SK-N-SH treated with all-trans-retinoic acid at 6 μM for 48 hours (cell line): ENCODE measurements at regions not wholly inside any gene's neighbourhood (a gene's known extent, or its start where the extent isn't known, plus 50 kb on each side); places are given as distances from the start of the nearest gene placed in this dataset.

Experiments
- ATAC-seq: fragments of 200-7000 bp; cut with Tn5 transposase; 3 replicates; pipeline ENCODE4 v1.9.1; 2020; ENCODE audit warnings: mild to moderate bottlenecking, moderate library complexity
- ARNTL ChIP-seq: fragments of 450-650 bp; formaldehyde crosslinking; IDR thresholded peaks from 2 replicates; pipeline ENCODE4 v1.5.0; 2020; ENCODE audit warnings: low read depth, mild to moderate bottlenecking, moderate library complexity, borderline replicate concordance
- BACH2 ChIP-seq: fragments of 250-450 bp; sonication (Bioruptor Pico); IDR thresholded peaks from 2 replicates; pipeline ENCODE4 v1.9.0; 2021; ENCODE audit warnings: mild to moderate bottlenecking, borderline replicate concordance
- CREB5 ChIP-seq: fragments of 250-450 bp; sonication (Bioruptor Pico); IDR thresholded peaks from 2 replicates; pipeline ENCODE4 v1.5.1; 2020; ENCODE audit warnings: low read depth, mild to moderate bottlenecking, moderate library complexity
- CSDC2 ChIP-seq: fragments of 250-450 bp; sonication (Bioruptor Pico); IDR thresholded peaks from 2 replicates; pipeline ENCODE4 v1.5.0; 2020; ENCODE audit warnings: mild to moderate bottlenecking, moderate library complexity
- ESRRG ChIP-seq: fragments of 250-450 bp; sonication (Bioruptor Pico); IDR thresholded peaks from 2 replicates; pipeline ENCODE4 v1.6.1; 2021; ENCODE audit warnings: mild to moderate bottlenecking
- GLIS3 ChIP-seq: fragments of 250-450 bp; sonication (Bioruptor Pico); IDR thresholded peaks from 2 replicates; pipeline ENCODE4 v1.5.0; 2020; ENCODE audit warnings: mild to moderate bottlenecking, moderate library complexity
- ISL1 ChIP-seq: fragments of 250-450 bp; sonication (Bioruptor Pico); IDR thresholded peaks from 2 replicates; pipeline ENCODE4 v2.1.2; 2022; ENCODE audit warnings: mild to moderate bottlenecking, moderate library complexity
- OSR1 ChIP-seq: fragments of 250-450 bp; sonication (Bioruptor Pico); IDR thresholded peaks from 2 replicates; pipeline ENCODE4 v1.8.0; 2022; ENCODE audit warnings: moderate library complexity, mild to moderate bottlenecking, inconsistent platforms
- PATZ1 ChIP-seq: fragments of 250-450 bp; sonication (Bioruptor Pico); IDR thresholded peaks from 2 replicates; pipeline ENCODE4 v1.8.0; 2020; ENCODE audit warnings: mild to moderate bottlenecking, moderate library complexity, borderline replicate concordance
- PPARA ChIP-seq: fragments of 250-450 bp; sonication (Bioruptor Pico); IDR thresholded peaks from 2 replicates; pipeline ENCODE4 v1.5.0; 2020; ENCODE audit warnings: mild to moderate bottlenecking, borderline replicate concordance
- RARB ChIP-seq: fragments of 250-450 bp; sonication (Bioruptor Pico); IDR thresholded peaks from 2 replicates; pipeline ENCODE4 v1.8.0; 2021; ENCODE audit warnings: mild to moderate bottlenecking, moderate library complexity
- SNAI2 ChIP-seq: fragments of 250-450 bp; sonication (Bioruptor Pico); IDR thresholded peaks from 2 replicates; pipeline ENCODE4 v1.5.0; 2020; ENCODE audit warnings: mild to moderate bottlenecking, moderate library complexity
- TCF4 ChIP-seq: fragments of 250-450 bp; sonication (Bioruptor Pico); IDR thresholded peaks from 2 replicates; pipeline ENCODE4 v1.8.0; 2021; ENCODE audit warnings: mild to moderate bottlenecking, moderate library complexity, borderline replicate concordance
- TOX ChIP-seq: fragments of 250-450 bp; sonication (Bioruptor Pico); IDR thresholded peaks from 2 replicates; pipeline ENCODE4 v1.8.0; 2021; ENCODE audit warnings: mild to moderate bottlenecking, moderate library complexity, borderline replicate concordance
- ZC3H10 ChIP-seq: fragments of 250-450 bp; sonication (Bioruptor Pico); IDR thresholded peaks from 2 replicates; pipeline ENCODE4 v1.5.1; 2021; ENCODE audit warnings: mild to moderate bottlenecking, moderate library complexity
- ZFP3 ChIP-seq: fragments of 250-450 bp; sonication (Bioruptor Pico); IDR thresholded peaks from 2 replicates; pipeline ENCODE4 v1.5.0; 2020; ENCODE audit warnings: mild to moderate bottlenecking, moderate library complexity
- ZFP30 ChIP-seq: fragments of 450-650 bp; formaldehyde crosslinking; IDR thresholded peaks from 2 replicates; pipeline ENCODE4 v1.5.0; 2022; ENCODE audit warnings: mild to moderate bottlenecking, moderate library complexity
- ZNF70 ChIP-seq: fragments of 450-650 bp; formaldehyde crosslinking; IDR thresholded peaks from 2 replicates; pipeline ENCODE4 v1.5.0; 2020; ENCODE audit warnings: mild to moderate bottlenecking, moderate library complexity
- ZNF8 ChIP-seq: fragments of 450-650 bp; formaldehyde crosslinking; IDR thresholded peaks from 2 replicates; pipeline ENCODE4 v1.5.0; 2020; ENCODE audit warnings: mild to moderate bottlenecking, moderate library complexity
- TF ChIP-seq, protein P1 (sequence below): fragments of 250-450 bp; sonication (Bioruptor Pico); IDR thresholded peaks from 2 replicates; pipeline ENCODE4 v1.5.0; 2020; ENCODE audit warnings: mild to moderate bottlenecking, moderate library complexity
- TF ChIP-seq, protein P2 (sequence below): fragments of 250-450 bp; sonication (Bioruptor Pico); IDR thresholded peaks from 2 replicates; pipeline ENCODE4 v1.8.0; 2021; ENCODE audit warnings: low read depth, mild to moderate bottlenecking, moderate library complexity, borderline replicate concordance
- TF ChIP-seq, protein P3 (sequence below): fragments of 250-450 bp; sonication (Bioruptor Pico); IDR thresholded peaks from 2 replicates; pipeline ENCODE4 v1.5.1; 2021; ENCODE audit warnings: mild to moderate bottlenecking, moderate library complexity

DNA sequence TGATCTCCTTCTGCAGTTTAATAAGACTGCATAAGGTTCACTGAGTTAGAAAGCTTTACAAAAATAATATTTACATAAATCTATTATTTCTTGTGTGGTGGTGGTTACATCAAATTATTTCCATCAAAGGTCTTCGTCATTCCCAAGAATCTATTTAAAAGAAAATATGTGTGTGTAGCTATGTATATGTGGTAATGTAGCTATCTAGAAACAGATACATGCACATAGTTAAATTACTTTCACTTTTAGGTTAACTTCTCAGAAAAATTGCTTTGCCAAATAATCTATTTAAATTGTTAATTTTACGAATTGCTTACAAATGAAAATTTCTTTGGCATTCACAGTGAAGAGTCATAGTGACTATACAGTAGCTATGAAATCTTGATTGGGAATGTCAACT lies 633.2 kb downstream of the DMRTA1 start:
- TF ChIP-seq, protein P1, sequence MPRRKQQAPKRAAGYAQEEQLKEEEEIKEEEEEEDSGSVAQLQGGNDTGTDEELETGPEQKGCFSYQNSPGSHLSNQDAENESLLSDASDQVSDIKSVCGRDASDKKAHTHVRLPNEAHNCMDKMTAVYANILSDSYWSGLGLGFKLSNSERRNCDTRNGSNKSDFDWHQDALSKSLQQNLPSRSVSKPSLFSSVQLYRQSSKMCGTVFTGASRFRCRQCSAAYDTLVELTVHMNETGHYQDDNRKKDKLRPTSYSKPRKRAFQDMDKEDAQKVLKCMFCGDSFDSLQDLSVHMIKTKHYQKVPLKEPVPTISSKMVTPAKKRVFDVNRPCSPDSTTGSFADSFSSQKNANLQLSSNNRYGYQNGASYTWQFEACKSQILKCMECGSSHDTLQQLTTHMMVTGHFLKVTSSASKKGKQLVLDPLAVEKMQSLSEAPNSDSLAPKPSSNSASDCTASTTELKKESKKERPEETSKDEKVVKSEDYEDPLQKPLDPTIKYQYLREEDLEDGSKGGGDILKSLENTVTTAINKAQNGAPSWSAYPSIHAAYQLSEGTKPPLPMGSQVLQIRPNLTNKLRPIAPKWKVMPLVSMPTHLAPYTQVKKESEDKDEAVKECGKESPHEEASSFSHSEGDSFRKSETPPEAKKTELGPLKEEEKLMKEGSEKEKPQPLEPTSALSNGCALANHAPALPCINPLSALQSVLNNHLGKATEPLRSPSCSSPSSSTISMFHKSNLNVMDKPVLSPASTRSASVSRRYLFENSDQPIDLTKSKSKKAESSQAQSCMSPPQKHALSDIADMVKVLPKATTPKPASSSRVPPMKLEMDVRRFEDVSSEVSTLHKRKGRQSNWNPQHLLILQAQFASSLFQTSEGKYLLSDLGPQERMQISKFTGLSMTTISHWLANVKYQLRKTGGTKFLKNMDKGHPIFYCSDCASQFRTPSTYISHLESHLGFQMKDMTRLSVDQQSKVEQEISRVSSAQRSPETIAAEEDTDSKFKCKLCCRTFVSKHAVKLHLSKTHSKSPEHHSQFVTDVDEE (CRISPR knock-in tag): no peak
- TF ChIP-seq, protein P2, sequence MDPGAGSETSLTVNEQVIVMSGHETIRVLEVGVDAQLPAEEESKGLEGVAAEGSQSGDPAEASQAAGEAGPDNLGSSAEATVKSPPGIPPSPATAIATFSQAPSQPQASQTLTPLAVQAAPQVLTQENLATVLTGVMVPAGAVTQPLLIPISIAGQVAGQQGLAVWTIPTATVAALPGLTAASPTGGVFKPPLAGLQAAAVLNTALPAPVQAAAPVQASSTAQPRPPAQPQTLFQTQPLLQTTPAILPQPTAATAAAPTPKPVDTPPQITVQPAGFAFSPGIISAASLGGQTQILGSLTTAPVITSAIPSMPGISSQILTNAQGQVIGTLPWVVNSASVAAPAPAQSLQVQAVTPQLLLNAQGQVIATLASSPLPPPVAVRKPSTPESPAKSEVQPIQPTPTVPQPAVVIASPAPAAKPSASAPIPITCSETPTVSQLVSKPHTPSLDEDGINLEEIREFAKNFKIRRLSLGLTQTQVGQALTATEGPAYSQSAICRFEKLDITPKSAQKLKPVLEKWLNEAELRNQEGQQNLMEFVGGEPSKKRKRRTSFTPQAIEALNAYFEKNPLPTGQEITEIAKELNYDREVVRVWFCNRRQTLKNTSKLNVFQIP: no peak
- TF ChIP-seq RARB (CRISPR knock-in tag) (no peak), OSR1 (CRISPR knock-in tag) (no peak), CREB5 (CRISPR knock-in tag) (no peak), ISL1 (CRISPR knock-in tag) (no peak), TOX (CRISPR knock-in tag) (no peak), BACH2 (CRISPR knock-in tag) (no peak), ZFP30 (no peak), ZFP3 (CRISPR knock-in tag) (no peak), GLIS3 (CRISPR knock-in tag) (no peak), SNAI2 (no peak), PATZ1 (CRISPR knock-in tag) (no peak), CSDC2 (CRISPR knock-in tag) (no peak)
- TF ChIP-seq, protein P3, sequence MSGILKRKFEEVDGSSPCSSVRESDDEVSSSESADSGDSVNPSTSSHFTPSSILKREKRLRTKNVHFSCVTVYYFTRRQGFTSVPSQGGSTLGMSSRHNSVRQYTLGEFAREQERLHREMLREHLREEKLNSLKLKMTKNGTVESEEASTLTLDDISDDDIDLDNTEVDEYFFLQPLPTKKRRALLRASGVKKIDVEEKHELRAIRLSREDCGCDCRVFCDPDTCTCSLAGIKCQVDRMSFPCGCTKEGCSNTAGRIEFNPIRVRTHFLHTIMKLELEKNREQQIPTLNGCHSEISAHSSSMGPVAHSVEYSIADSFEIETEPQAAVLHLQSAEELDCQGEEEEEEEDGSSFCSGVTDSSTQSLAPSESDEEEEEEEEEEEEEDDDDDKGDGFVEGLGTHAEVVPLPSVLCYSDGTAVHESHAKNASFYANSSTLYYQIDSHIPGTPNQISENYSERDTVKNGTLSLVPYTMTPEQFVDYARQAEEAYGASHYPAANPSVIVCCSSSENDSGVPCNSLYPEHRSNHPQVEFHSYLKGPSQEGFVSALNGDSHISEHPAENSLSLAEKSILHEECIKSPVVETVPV: no peak
- ATAC-seq: no peak

GRCh38 chr9:23081377-23081776 lies 634.8 kb downstream of the DMRTA1 start:
- 0 out of 3 replicates have a peak, but pooled peaks have one; percentile 35 for ATAC-seq
- no peak for TF ChIP-seq ZNF8 (CRISPR knock-in tag)
- TF ChIP-seq ZNF70: no peak
- TF ChIP-seq SNAI2: no peak
- TF ChIP-seq TCF4 (CRISPR knock-in tag): no peak
- TF ChIP-seq ESRRG (CRISPR knock-in tag): no peak
- TF ChIP-seq, all 23 proteins: peak for 0

GRCh38 chr9:23088932-23089364 lies 642.3 kb downstream of the DMRTA1 start:
- TF ChIP-seq OSR1 (CRISPR knock-in tag): no peak
- no peak for TF ChIP-seq TOX (CRISPR knock-in tag)
- TF ChIP-seq GLIS3 (CRISPR knock-in tag): no peak
- TF ChIP-seq ZNF8 (CRISPR knock-in tag): no peak
- TF ChIP-seq BACH2 (CRISPR knock-in tag): no peak
- TF ChIP-seq ISL1 (CRISPR knock-in tag): no peak
- TF ChIP-seq CREB5 (CRISPR knock-in tag): no peak
- TF ChIP-seq ZNF70: no peak
- TF ChIP-seq ARNTL (CRISPR knock-in tag): no peak
- no peak for TF ChIP-seq ESRRG (CRISPR knock-in tag)
- no peak for TF ChIP-seq SNAI2
- no peak for TF ChIP-seq TCF4 (CRISPR knock-in tag)
- TF ChIP-seq ZC3H10 (CRISPR knock-in tag): no peak
- no peak for TF ChIP-seq RARB (CRISPR knock-in tag)
- no peak for TF ChIP-seq PPARA (CRISPR knock-in tag)
- TF ChIP-seq ZFP30: no peak
- TF ChIP-seq, protein P1 (CRISPR knock-in tag): no peak
- no peak for TF ChIP-seq ZFP3 (CRISPR knock-in tag)
- peak; percentile 80 for ATAC-seq
